GM10248 (cell line): ENCODE measurements at regions not wholly inside any gene's neighbourhood (a gene's known extent, or its start where the extent isn't known, plus 50 kb on each side); places are given as distances from the start of the nearest gene placed in this dataset.

Source experiments
- CTCF ChIA-PET: fragments of 300-600 bp; sonication (Branson Sonifier 250); formaldehyde crosslinking; extraction: SDS; loops from one replicate; lab custom pipeline; 2021; ENCODE audit warnings: antibody characterized with exemption; lab: Yijun Ruan, JAX
- POLR2A ChIA-PET: fragments of 350-650 bp; sonication (Branson Sonifier 250); formaldehyde crosslinking; extraction: SDS; loops from one replicate; lab custom pipeline; 2020; ENCODE audit warnings: antibody characterized with exemption; lab: Yijun Ruan, JAX
- DNase-seq: peaks from one replicate; pipeline ENCODE4 v3.0.0; 2012; ENCODE audit errors: extremely low spot score
- TF ChIP-seq, protein P1 (sequence below): IDR thresholded peaks from 2 replicates; pipeline ENCODE4 v1.5.1; 2012; ENCODE audit warnings: mild to moderate bottlenecking, low read depth; ENCODE audit errors: extremely low read depth, missing control alignments, control extremely low read depth

DNA sequence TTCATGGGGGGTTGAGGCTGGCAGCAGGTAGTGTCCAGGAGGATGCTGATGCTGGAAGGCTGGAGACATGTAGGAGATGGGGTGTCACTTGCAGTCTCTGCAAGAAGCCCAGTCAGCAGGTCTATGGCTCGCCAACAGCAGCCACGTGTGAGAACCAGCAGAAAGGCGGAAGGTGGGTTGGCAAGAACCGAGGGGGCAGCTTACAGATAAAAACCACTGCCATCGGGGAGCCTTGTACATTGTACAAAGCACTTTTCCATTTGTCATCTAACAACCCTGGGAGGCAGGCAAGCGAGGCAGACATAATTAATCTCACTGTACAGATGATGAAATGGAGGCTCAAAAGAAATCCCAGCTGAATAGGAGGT, 167.2 kb downstream of the KCNA5 start:
- TF ChIP-seq, protein P1, sequence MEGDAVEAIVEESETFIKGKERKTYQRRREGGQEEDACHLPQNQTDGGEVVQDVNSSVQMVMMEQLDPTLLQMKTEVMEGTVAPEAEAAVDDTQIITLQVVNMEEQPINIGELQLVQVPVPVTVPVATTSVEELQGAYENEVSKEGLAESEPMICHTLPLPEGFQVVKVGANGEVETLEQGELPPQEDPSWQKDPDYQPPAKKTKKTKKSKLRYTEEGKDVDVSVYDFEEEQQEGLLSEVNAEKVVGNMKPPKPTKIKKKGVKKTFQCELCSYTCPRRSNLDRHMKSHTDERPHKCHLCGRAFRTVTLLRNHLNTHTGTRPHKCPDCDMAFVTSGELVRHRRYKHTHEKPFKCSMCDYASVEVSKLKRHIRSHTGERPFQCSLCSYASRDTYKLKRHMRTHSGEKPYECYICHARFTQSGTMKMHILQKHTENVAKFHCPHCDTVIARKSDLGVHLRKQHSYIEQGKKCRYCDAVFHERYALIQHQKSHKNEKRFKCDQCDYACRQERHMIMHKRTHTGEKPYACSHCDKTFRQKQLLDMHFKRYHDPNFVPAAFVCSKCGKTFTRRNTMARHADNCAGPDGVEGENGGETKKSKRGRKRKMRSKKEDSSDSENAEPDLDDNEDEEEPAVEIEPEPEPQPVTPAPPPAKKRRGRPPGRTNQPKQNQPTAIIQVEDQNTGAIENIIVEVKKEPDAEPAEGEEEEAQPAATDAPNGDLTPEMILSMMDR: no peak
- CTCF ChIA-PET: no interaction called here
- no peak for DNase-seq
- POLR2A ChIA-PET: no interaction called here

DNA sequence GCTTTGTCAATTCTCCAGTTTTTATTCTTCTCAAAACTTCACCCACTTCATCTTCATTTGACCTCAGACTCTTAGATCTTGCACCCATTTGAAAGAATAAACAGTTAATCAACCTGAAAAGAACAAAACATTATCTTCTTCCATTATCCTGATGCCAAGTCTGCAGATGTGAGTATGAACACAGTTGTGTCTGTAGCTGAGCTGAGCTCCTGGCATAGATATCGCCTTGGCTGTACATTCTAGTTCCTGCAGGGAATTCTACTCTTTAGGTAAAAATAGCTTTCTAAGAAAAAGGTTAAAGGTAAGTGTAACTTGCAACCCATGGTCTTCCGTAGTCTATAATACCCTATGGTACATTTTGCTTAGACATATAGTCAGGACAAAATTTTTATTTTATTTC, 169.7 kb downstream of the KCNA5 start:
- DNase-seq: no peak
- ChIA-PET CTCF (no interaction called here), POLR2A (no interaction called here)
- TF ChIP-seq, protein P1: no peak

DNA sequence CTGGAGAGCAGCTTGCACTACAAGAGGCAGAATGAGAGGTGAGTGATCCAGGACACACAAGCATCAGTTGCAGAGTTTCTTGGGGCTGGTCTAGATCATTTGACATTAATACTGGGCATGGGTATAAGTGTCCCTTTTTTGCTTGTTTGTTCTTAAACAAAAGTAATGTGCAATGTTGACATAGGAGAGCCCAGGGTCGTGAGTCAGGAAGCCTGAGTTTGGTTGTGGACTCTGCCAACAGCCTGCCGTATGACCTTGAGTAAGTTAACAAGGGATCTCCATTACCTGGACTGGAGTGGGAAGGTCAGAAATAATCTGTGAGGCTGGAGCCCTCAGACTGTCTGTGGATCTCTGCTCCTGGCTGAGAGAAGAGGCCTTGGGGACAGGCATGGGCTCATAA, 170.3 kb downstream of the KCNA5 start:
- DNase-seq: no peak
- TF ChIP-seq, protein P1: no peak
- ChIA-PET POLR2A (no interaction called here), CTCF (no interaction called here)

DNA sequence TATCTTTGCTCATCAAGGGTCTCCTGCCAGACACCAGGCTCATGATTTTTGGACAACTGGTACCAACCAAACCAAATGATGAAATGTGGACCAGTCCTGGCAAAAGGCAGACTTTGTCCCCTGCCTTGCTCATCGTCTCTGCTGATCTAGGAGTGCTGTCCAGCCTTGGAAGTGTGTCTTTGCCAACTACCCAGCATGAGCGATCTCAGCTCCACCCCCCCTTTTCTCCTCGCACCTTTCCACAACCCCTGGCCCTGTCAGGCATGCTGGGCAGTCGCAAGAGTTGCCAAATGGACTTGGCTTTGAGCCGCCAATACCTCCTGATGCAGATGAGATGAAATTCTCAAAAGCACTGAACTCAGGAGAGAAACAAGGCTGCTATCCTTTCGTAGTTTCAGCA, 174.3 kb downstream of the KCNA5 start:
- ChIA-PET CTCF (interaction anchor here (0.9 to 1.5 kb wide), 2 partner anchors 17 to 29 kb away, joined by 4 read pairs; no protein-coding TSS in a partner anchor), POLR2A (no interaction called here)
- TF ChIP-seq, protein P1: no peak
- DNase-seq: no peak

DNA sequence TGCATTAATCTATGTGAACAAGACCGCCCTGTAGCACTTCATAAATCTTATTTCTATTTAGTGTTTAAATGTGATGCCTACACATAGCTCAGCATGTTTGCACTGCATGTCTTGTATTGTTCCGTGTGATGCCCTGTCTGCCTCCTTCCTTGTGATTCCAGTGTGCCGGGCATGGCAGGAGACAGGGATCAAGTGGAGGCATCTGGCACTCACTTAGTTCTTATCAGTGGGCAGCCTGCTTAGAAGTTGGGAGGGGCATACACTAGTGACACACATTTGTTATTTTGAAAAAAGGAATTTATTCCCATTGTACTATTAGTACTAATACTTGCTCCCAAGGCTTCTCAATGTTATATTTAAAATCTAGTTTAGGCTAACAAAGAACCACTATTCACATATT, 176.4 kb downstream of the KCNA5 start:
- DNase-seq: no peak
- POLR2A ChIA-PET: no interaction called here

DNA sequence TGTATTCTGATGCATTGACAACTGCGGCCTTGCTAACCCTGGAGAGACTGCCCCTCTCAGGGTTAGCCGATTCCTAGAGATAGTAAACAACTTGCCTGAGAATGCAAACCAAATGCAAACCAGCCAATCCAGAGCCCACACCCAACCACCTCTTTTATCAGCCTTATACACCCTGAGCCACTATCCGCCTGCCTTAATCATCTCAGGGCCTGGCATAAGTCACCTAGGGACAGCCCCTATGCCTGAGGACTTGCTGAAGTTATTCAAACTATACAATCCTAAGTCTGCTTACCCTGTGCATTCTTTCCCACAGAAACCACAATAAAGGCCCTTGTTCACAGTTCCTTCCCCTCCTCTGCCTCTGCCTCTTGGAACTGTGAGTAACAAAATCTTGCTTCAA, 177.2 kb downstream of the KCNA5 start:
- DNase-seq: no peak
- POLR2A ChIA-PET: no interaction called here
- TF ChIP-seq, protein P1: no peak
- CTCF ChIA-PET: no interaction called here

More for the DNA sequence above, 176.4 kb downstream of the KCNA5 start:
- CTCF ChIA-PET: no interaction called here
- TF ChIP-seq, protein P1: no peak

DNA sequence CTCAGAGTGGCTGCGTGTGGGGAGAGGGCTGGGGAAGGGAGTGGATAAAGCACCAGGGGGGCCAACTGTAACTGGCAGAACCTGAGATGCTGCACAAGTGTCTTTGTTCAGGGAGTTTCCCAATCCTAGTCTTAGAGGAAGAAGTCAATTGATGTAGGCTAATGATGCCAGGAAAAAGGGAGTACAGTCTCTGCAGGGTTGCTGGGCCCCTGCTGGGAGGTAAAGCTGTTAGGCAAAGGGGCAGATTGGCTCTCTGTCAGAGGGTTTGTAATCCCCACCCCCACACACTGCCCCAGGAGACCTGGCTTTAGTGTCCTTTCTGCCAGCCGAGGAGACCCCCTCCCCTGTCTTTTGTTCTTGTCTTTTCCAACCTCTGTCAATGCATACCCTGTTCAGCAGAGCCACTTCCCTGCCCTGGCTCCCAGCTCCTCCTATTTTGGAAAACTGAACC, 178.4 kb downstream of the KCNA5 start:
- POLR2A ChIA-PET: no interaction called here
- CTCF ChIA-PET: no interaction called here
- TF ChIP-seq, protein P1: no peak
- no peak for DNase-seq
